Thoracic aorta (tissue), 2 donors: ENCODE measurements at regions not wholly inside any gene's neighbourhood (a gene's known extent, or its start where the extent isn't known, plus 50 kb on each side); places are given as distances from the start of the nearest gene placed in this dataset.

Experiments used
- ATAC-seq: fragments of 150-250 bp; one replicate; pipeline ENCODE4 v1.8.0; 2017; ENCODE audit warnings: low read depth; ENCODE audit not compliant: insufficient number of reproducible peaks, low FRiP score
- DNase-seq: peaks from one replicate; pipeline ENCODE4 v3.0.0-alpha.2; 2020; ENCODE audit warnings: low spot score
- H3K27ac ChIP-seq, 2 donors: fragments of 200-600 bp; sonication (generic); 1 replicate in 1 of 2; 2 replicates in 1 of 2; pipeline ENCODE4 v1.5.1; 2016; ENCODE audit warnings: mild to moderate bottlenecking in 2 of 2, moderate library complexity in 2 of 2
- H3K27me3 ChIP-seq: fragments of 200-600 bp; sonication (generic); replicated peaks from 2 replicates; pipeline ENCODE4 v1.6.0; 2016; ENCODE audit warnings: mild to moderate bottlenecking; ENCODE audit not compliant: insufficient read depth
- H3K36me3 ChIP-seq: fragments of 200-600 bp; sonication (generic); one replicate; pipeline ENCODE4 v1.5.1; 2016
- H3K4me1 ChIP-seq, 2 donors: fragments of 200-600 bp; sonication (generic); 1 replicate in 1 of 2; 2 replicates in 1 of 2; pipeline versions ENCODE4 v1.5.1 to v1.6.0; 2016; ENCODE audit warnings: low read depth in 2 of 2, mild to moderate bottlenecking in 1 of 2; ENCODE audit not compliant: control insufficient read depth in 1 of 2
- H3K4me3 ChIP-seq: fragments of 200-600 bp; sonication (generic); 2 replicates; pipeline ENCODE4 v1.5.1; 2016; ENCODE audit warnings: mild to moderate bottlenecking
- H3K9me3 ChIP-seq: fragments of 200-600 bp; sonication (generic); 2 replicates; pipeline ENCODE4 v1.5.1; 2016
- TF ChIP-seq, protein P1 (sequence below): fragments of 200-600 bp; sonication (generic); IDR thresholded peaks from one replicate; pipeline ENCODE4 v1.5.1; 2019; ENCODE audit warnings: antibody characterized with exemption

DNA sequence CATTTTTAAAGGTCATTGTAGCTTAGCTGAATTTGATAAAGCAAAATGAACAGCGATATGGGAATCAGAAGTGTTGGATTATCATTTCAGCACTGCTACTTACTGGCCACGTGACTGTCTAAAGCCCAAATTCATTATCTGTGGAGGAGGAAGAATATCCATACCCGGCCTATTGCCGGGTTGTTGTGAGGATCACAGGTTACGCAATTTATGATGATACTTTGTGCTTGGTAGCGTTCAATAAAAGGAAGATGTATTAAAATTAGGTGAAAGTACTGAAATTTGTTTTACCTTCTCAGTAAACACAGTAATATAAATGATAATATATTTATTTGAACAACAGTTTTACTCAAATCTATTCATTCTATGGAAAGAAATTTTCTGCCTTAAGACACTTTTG is 1540.2 kb downstream of the ADGRL3 start:
- H3K36me3 ChIP-seq = no peaks in the 10 kb centered on the region
- no peak for ATAC-seq

DNA sequence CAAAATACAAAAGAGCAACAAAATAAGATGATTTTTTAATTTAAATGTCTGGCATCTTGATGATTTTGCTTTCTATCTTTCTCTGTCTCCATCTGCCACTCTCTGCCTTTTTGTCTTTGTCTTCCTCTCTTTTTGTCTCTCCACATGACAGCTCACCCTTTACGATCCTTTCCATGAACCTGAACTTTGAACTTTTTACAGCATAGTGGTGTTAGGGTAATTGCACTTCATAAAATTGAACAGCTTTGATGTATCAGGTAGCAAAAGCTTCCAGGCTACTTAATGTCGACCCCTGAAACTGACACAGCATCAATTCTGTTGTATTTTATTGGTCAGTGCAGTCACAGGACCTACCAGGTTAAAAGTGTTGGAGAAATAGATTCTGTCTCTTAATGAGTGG is 1517.0 kb downstream of the ADGRL3 start:
- no peak for ATAC-seq
- DNase-seq = no peak
- Histone ChIP-seq H3K4me1 (no peaks in the 10 kb centered on the region), H3K27ac (no peak overlapping the region), H3K9me3 (no peaks in the 10 kb centered on the region), H3K36me3 (no peaks in the 10 kb centered on the region), H3K4me3 (no peak overlapping the region), H3K27me3 (no peaks in the 10 kb centered on the region)
- TF ChIP-seq, protein P1, sequence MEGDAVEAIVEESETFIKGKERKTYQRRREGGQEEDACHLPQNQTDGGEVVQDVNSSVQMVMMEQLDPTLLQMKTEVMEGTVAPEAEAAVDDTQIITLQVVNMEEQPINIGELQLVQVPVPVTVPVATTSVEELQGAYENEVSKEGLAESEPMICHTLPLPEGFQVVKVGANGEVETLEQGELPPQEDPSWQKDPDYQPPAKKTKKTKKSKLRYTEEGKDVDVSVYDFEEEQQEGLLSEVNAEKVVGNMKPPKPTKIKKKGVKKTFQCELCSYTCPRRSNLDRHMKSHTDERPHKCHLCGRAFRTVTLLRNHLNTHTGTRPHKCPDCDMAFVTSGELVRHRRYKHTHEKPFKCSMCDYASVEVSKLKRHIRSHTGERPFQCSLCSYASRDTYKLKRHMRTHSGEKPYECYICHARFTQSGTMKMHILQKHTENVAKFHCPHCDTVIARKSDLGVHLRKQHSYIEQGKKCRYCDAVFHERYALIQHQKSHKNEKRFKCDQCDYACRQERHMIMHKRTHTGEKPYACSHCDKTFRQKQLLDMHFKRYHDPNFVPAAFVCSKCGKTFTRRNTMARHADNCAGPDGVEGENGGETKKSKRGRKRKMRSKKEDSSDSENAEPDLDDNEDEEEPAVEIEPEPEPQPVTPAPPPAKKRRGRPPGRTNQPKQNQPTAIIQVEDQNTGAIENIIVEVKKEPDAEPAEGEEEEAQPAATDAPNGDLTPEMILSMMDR = no peak

More for the DNA sequence above, 1540.2 kb downstream of the ADGRL3 start:
- no peaks in the 10 kb centered on the region for H3K4me1 ChIP-seq
- H3K4me3 ChIP-seq = no peak overlapping the region
- H3K27ac ChIP-seq = no peak overlapping the region
- no peak for DNase-seq
- H3K9me3 ChIP-seq = no peaks in the 10 kb centered on the region
- TF ChIP-seq, protein P1 = no peak
- H3K27me3 ChIP-seq = no peaks in the 10 kb centered on the region

DNA sequence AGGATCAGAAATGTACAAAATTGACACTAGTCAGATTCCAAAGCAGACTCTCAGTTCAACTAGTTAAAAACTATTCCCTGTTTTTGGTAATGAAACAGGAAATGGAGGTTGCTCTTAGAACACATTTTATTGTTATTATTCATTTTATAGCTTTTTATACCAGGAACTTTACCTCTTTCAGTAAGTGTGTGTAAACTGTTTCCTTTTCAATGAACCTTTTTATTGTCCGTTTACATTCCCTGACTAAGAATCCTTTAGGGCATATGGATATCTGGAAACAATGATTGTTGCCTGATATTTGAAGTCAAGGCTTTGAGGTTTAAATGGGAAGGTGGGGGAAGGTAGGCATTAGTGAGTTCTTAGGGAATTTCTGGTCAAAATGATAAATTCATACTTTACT is 1511.4 kb downstream of the ADGRL3 start:
- no peak overlapping the region for H3K4me3 ChIP-seq
- H3K27ac ChIP-seq = no peak overlapping the region
- no peak for ATAC-seq
- no peak for DNase-seq
- H3K4me1 ChIP-seq = no peaks in the 10 kb centered on the region
- no peaks in the 10 kb centered on the region for H3K9me3 ChIP-seq
- H3K36me3 ChIP-seq = no peaks in the 10 kb centered on the region
- no peaks in the 10 kb centered on the region for H3K27me3 ChIP-seq
- TF ChIP-seq, protein P1 = no peak

DNA sequence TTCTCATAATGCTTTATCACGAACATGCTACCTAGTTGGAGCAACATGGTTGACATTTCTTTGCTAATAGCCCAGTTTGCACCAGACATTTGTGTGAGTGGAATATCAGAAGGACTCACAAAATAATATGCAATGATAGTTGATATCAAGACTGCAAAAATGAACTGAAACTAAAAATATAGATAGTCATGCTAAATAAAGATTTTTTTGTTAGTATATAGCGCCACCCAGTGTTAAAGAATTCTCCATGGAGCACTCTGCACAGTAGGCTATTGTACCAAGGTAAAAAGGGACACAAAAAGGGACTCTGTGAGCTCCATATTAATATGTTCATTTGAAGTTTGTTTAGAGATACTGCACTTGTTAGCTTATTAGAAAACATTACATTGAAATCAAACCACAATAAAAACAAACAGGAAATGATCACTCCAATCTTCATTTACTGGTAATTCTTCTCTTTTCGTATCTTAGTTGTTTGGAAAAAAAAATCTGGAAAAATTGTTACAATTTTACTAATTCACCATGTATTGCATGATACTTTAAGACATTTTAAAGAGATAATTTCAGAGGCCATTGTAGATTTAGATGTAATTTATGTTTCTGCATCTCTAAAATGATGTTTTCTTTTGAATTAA is 1509.6 kb downstream of the ADGRL3 start:
- H3K36me3 ChIP-seq = no peaks in the 10 kb centered on the region
- no peaks in the 10 kb centered on the region for H3K27me3 ChIP-seq
- no peaks in the 10 kb centered on the region for H3K4me1 ChIP-seq
- H3K9me3 ChIP-seq = no peaks in the 10 kb centered on the region
- DNase-seq (no peak), ATAC-seq (no peak)
- TF ChIP-seq, protein P1 = peak; percentile 59
- H3K4me3 ChIP-seq = peak overlapping the region; percentile 50
- H3K27ac ChIP-seq = no peak overlapping the region

DNA sequence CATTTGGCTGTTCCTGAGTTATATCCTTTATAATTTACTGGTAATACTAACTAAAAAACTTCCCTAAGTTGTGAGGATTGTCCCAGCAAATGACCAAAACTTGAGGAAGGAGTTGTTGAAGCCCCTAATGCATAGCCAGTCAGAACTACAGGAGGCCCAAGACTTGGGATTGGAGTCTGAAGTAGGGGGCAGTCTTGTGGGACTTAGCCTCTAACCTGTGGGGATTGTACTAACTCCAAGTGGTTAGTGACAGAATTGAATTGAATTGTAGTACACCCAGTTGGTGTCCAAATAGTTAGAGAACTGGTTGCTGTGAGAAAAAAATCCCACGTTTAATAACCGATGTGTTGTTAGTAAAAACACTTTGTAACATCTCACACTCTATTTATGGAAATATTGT is 1506.3 kb downstream of the ADGRL3 start:
- H3K27ac ChIP-seq = no peak overlapping the region
- H3K27me3 ChIP-seq = no peaks in the 10 kb centered on the region
- no peaks in the 10 kb centered on the region for H3K36me3 ChIP-seq
- DNase-seq (no peak), ATAC-seq (no peak)
- no peak overlapping the region for H3K4me3 ChIP-seq
- H3K4me1 ChIP-seq = no peaks in the 10 kb centered on the region
- TF ChIP-seq, protein P1 = no peak
- H3K9me3 ChIP-seq = no peaks in the 10 kb centered on the region
